Peyer's patch (tissue), 4 donors: ENCODE measurements at regions not wholly inside any gene's neighbourhood (a gene's known extent, or its start where the extent isn't known, plus 50 kb on each side); places are given as distances from the start of the nearest gene placed in this dataset.

ENCODE experiments used
- CTCF ChIP-seq, 6 experiments: fragments of 450-650 bp in 4 of 6; fragments of 200-600 bp in 2 of 6; sonication (generic) in 1 of 6; IDR thresholded peaks; one replicate each; pipeline ENCODE4 v1.5.1; 2017 to 2019; ENCODE audit warnings: antibody characterized with exemption in 6 of 6, mild to moderate bottlenecking in 3 of 6, moderate library complexity in 1 of 6
- POLR2A ChIP-seq, 2 donors: fragments of 450-650 bp; IDR thresholded peaks; one replicate each; pipeline ENCODE4 v1.5.1; 2017; ENCODE audit warnings: antibody characterized with exemption in 2 of 2, mild to moderate bottlenecking in 2 of 2, moderate library complexity in 2 of 2

GRCh38 chr14:55743551-55743950, 163.5 kb downstream of the KTN1 start:
- TF ChIP-seq CTCF (IDR thresholded peaks at IDR 0.05) = no peak
- no peak for TF ChIP-seq POLR2A (IDR thresholded peaks at IDR 0.05)
